CD8-positive, alpha-beta memory T cell (primary cell): ENCODE measurements at regions not wholly inside any gene's neighbourhood (a gene's known extent, or its start where the extent isn't known, plus 50 kb on each side); places are given as distances from the start of the nearest gene placed in this dataset.

ENCODE experiments used
- CTCF ChIA-PET: fragments of 350-600 bp; sonication (Branson Sonifier 250); formaldehyde crosslinking; loops from one replicate; lab custom pipeline; 2021; ENCODE audit warnings: antibody characterized with exemption; lab: Charles Lee
- POLR2A ChIA-PET: fragments of 350-600 bp; sonication (Branson Sonifier 250); formaldehyde crosslinking; loops from one replicate; lab custom pipeline; 2021; ENCODE audit warnings: antibody characterized with exemption; lab: Charles Lee
- DNase-seq, 5 donors: peaks; one replicate each; pipeline versions ENCODE4 v3.0.0 to v3.0.0-alpha.2; 2020 to 2022; ENCODE audit warnings: mixed read lengths in 1 of 5
- H3K27ac ChIP-seq: one replicate; pipeline ENCODE4 v1.7.0; 2013; ENCODE audit warnings: low read depth, mild to moderate bottlenecking, low read length, moderate library complexity
- H3K27me3 ChIP-seq: 2 replicates; pipeline ENCODE4 v1.7.0; 2013; ENCODE audit warnings: low read length, mild to moderate bottlenecking; ENCODE audit not compliant: insufficient read depth, poor library complexity, severe bottlenecking
- H3K36me3 ChIP-seq: 2 replicates; pipeline ENCODE4 v1.7.0; 2013; ENCODE audit warnings: mild to moderate bottlenecking, low read length, moderate library complexity; ENCODE audit not compliant: insufficient read depth
- H3K4me1 ChIP-seq: 2 replicates; pipeline ENCODE4 v1.7.0; 2013; ENCODE audit warnings: mild to moderate bottlenecking, low read length, moderate library complexity; ENCODE audit not compliant: insufficient read depth
- H3K4me3 ChIP-seq: 2 replicates; pipeline ENCODE4 v1.7.0; 2013; ENCODE audit warnings: mild to moderate bottlenecking, low read length
- H3K9me3 ChIP-seq: 2 replicates; pipeline ENCODE4 v1.7.0; 2013; ENCODE audit warnings: mild to moderate bottlenecking, low read length
- H3K27ac Mint-ChIP-seq, 8 donors: one replicate each; pipeline ENCODE4 v1.8.0; 2020 to 2021; ENCODE audit warnings: mixed read lengths in 8 of 8, mild to moderate bottlenecking in 6 of 8, inconsistent platforms in 3 of 8, moderate library complexity in 3 of 8
- H3K27me3 Mint-ChIP-seq, 2 donors: one replicate each; pipeline ENCODE4 v1.8.0; 2020 to 2021; ENCODE audit warnings: mixed read lengths in 2 of 2, mild to moderate bottlenecking in 1 of 2, moderate library complexity in 1 of 2
- H3K36me3 Mint-ChIP-seq, 3 donors: one replicate each; pipeline ENCODE4 v1.8.0; 2020 to 2021; ENCODE audit warnings: mixed read lengths in 3 of 3, inconsistent platforms in 1 of 3, mild to moderate bottlenecking in 1 of 3
- H3K4me1 Mint-ChIP-seq, 3 donors: one replicate each; pipeline ENCODE4 v1.8.0; 2020 to 2021; ENCODE audit warnings: mixed read lengths in 3 of 3, inconsistent platforms in 1 of 3, mild to moderate bottlenecking in 1 of 3
- H3K4me3 Mint-ChIP-seq, 7 donors: one replicate each; pipeline ENCODE4 v1.8.0; 2020 to 2021; ENCODE audit warnings: mixed read lengths in 7 of 7, mild to moderate bottlenecking in 6 of 7, moderate library complexity in 4 of 7, inconsistent platforms in 2 of 7
- H3K9me3 Mint-ChIP-seq, 5 donors: one replicate each; pipeline ENCODE4 v1.8.0; 2020 to 2022; ENCODE audit warnings: mixed read lengths in 5 of 5, mild to moderate bottlenecking in 3 of 5, moderate library complexity in 2 of 5, inconsistent platforms in 1 of 5

DNA sequence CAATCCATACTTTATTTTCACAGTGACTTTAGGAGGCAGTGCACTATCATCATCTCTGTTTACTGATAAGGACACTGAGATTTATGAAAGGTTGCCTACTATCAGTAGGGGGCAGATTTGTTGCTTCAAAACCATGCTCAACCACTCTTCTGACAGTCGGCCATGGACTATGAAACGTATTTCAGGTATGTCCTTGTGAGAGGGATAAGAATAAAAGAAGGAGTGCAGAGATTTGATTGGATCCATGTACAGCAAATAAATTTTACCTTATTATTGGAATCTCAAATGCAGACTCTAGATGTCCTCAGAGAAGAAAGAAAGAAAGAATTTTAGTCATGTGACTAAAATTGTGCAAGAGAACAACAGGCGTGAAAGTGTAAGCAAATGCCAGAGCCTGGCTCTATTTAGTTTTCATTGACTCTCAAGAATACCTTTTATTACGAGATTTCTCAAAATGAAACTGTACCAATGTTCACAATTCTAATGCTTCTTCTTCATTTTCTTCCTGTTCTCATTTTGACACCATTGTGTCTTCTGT, 296.6 kb upstream of the RASA1 start:
- H3K4me1 Mint-ChIP-seq = peaks cover 2 to 9% (median 9%) of the 10 kb centered on the region in 3 donors
- H3K36me3 Mint-ChIP-seq = no peaks in the 10 kb centered on the region
- CTCF ChIA-PET = interaction anchor here (1.2 to 1.4 kb wide), 2 partner anchors 42 to 429 kb away, joined by 3 to 7 read pairs; no protein-coding TSS in a partner anchor
- Histone ChIP-seq H3K36me3 (no peaks in the 10 kb centered on the region), H3K9me3 (no peaks in the 10 kb centered on the region), H3K27ac (no peak overlapping the region), H3K4me3 (no peak overlapping the region), H3K27me3 (no peaks in the 10 kb centered on the region), H3K4me1 (no peaks in the 10 kb centered on the region)
- no peaks in the 10 kb centered on the region for H3K9me3 Mint-ChIP-seq
- DNase-seq = peak in 1 of 5 donors; percentile 3
- peak overlapping the region in 4 of 7 donors; percentile 21 to 52 (median 38) for H3K4me3 Mint-ChIP-seq
- peak overlapping the region in 1 of 8 donors; percentile 2 for H3K27ac Mint-ChIP-seq
- POLR2A ChIA-PET = no interaction called here
- H3K27me3 Mint-ChIP-seq = peaks cover 12 to 21% of the 10 kb centered on the region in 2 donors

DNA sequence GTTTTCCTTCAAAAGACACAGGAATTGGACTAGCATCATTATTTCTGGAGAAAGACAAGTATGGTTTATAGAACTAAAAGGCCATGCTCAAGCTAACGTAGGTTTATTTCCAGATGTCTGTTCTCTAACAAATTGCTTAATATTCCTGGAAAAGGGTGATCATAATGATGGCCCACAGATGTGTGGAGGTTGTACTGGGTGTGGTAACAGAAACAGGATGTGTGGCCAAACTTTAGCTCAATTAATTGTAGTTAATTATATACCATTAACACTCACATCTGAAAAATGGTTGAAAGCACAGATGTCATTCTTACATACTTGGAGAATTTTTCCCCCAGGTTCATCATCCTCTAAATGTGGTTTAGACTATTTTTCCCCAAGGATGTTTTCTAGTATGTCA, 292.7 kb upstream of the RASA1 start:
- Mint-ChIP-seq H3K9me3 (no peaks in the 10 kb centered on the region), H3K4me3 (no peak overlapping the region), H3K4me1 (peaks cover 2 to 9% (median 9%) of the 10 kb centered on the region in 3 donors), H3K36me3 (no peaks in the 10 kb centered on the region), H3K27ac (no peak overlapping the region), H3K27me3 (peaks cover 7 to 31% of the 10 kb centered on the region in 2 donors)
- no peak overlapping the region for H3K27ac ChIP-seq
- ChIA-PET POLR2A (no interaction called here), CTCF (interaction anchor here (1.1 kb wide), 1 partner anchor 11 kb away, joined by 5 read pairs; no protein-coding TSS in a partner anchor)
- H3K4me3 ChIP-seq = no peak overlapping the region
- H3K27me3 ChIP-seq = no peaks in the 10 kb centered on the region
- no peak for DNase-seq
- H3K36me3 ChIP-seq = no peaks in the 10 kb centered on the region
- no peaks in the 10 kb centered on the region for H3K4me1 ChIP-seq
- H3K9me3 ChIP-seq = no peaks in the 10 kb centered on the region

DNA sequence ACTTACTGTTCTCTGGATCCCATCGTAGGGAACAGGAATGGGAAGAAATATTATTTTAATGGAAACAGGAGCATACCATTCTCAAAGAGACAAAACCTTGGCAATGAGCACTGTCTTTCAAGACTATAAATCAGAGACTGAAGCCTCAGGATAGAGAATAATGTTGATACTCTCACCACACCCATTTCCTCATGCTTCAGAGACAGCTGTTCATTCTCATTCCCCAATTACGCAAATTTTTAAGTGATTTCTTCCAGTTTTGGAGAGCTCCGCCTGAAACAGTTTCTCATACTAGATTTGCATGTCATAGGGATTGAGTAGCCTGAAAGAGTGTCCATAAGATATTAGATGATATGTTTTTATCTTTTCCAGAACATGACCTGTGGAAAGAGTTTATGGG, 290.5 kb upstream of the RASA1 start:
- CTCF ChIA-PET = no interaction called here
- Histone ChIP-seq H3K4me1 (no peaks in the 10 kb centered on the region), H3K9me3 (no peaks in the 10 kb centered on the region), H3K36me3 (no peaks in the 10 kb centered on the region), H3K27me3 (no peaks in the 10 kb centered on the region), H3K27ac (no peak overlapping the region), H3K4me3 (no peak overlapping the region)
- Mint-ChIP-seq H3K36me3 (no peaks in the 10 kb centered on the region), H3K4me3 (no peak overlapping the region), H3K4me1 (no peaks in the 10 kb centered on the region), H3K9me3 (no peaks in the 10 kb centered on the region), H3K27me3 (peaks cover 7 to 31% of the 10 kb centered on the region in 2 donors), H3K27ac (no peak overlapping the region)
- DNase-seq = no peak
- POLR2A ChIA-PET = no interaction called here

DNA sequence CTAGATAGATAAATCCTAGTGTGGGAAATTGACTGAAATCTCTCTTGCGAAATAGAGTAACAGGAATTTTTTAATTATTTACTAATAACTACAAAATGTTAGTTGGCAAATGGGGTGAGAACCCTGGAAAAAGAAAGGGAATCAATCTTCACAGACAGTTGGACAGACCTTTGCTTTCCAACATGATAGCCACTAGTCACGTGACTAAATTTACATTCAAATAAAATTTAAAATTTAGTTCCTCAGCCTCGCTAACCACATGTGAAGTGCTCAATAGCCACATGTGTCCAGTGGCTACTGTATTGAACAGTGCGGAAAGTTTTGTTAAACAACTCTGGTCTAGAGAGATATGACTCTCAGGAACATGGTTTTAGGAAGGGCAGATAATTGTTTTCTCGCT, 289.9 kb upstream of the RASA1 start:
- Histone ChIP-seq H3K27me3 (no peaks in the 10 kb centered on the region), H3K36me3 (no peaks in the 10 kb centered on the region), H3K27ac (no peak overlapping the region), H3K4me1 (no peaks in the 10 kb centered on the region), H3K9me3 (no peaks in the 10 kb centered on the region), H3K4me3 (no peak overlapping the region)
- ChIA-PET POLR2A (no interaction called here), CTCF (no interaction called here)
- Mint-ChIP-seq H3K4me1 (no peaks in the 10 kb centered on the region), H3K27me3 (peaks cover 7 to 30% of the 10 kb centered on the region in 2 donors), H3K27ac (no peak overlapping the region), H3K36me3 (no peaks in the 10 kb centered on the region), H3K4me3 (no peak overlapping the region), H3K9me3 (no peaks in the 10 kb centered on the region)
- DNase-seq = no peak

DNA sequence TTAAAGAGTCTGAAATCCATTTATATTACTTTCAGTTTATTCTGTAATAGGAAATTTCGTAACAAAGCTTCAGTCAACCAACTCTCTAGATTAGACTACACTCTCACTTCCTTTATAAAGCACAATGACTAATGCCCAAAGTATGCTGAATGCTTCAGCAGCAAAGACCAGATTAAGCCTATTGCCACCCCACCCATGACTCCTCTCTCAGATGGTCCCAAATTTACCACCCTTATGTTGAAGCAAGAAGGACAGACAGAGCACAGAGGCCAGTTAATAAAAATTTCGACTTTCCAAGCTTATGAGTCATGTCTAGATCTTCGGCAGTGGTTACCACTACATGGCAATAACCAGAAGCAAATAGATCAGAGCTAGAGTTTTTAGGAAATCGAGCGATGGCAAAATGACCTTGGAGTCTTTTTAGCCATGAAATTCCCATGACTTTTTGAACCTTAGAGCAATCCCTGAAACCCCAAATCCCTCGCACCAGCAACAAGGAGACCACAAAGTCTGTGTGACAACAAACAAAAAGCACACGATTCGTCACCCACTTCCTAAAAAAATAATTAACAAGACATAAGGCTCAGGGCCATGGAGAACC, 287.8 kb upstream of the RASA1 start:
- no peak for DNase-seq
- Histone ChIP-seq H3K27me3 (no peaks in the 10 kb centered on the region), H3K36me3 (no peaks in the 10 kb centered on the region), H3K27ac (no peak overlapping the region), H3K4me3 (no peak overlapping the region), H3K9me3 (no peaks in the 10 kb centered on the region), H3K4me1 (no peaks in the 10 kb centered on the region)
- POLR2A ChIA-PET = no interaction called here
- H3K27ac Mint-ChIP-seq = peak overlapping the region in 1 of 8 donors; percentile 24
- H3K36me3 Mint-ChIP-seq = no peaks in the 10 kb centered on the region
- peaks cover 6 to 20% of the 10 kb centered on the region in 2 donors for H3K27me3 Mint-ChIP-seq
- H3K4me3 Mint-ChIP-seq = no peak overlapping the region
- no peaks in the 10 kb centered on the region for H3K9me3 Mint-ChIP-seq
- CTCF ChIA-PET = no interaction called here
- no peaks in the 10 kb centered on the region for H3K4me1 Mint-ChIP-seq

DNA sequence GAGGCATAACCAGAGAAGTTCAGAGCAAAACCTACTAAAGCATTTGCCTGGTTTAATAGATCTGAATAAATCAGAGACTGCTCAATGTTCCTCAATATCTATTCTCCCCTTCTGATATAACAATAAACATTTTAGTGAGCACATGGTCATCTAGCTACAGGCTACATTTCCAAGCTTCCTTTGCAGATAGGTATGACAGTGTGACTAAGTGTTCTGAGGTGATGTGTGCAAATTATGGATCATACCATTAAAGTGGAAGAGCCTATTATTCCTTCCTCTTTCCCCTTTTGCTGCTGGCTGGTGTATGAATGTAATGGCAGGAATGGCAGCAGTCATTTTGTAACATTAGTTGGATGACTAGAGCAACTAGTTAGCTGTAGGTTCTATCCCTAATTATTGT, 285.8 kb upstream of the RASA1 start:
- H3K4me3 Mint-ChIP-seq = no peak overlapping the region
- Histone ChIP-seq H3K9me3 (no peaks in the 10 kb centered on the region), H3K27ac (no peak overlapping the region), H3K36me3 (no peaks in the 10 kb centered on the region), H3K4me1 (no peaks in the 10 kb centered on the region), H3K27me3 (no peaks in the 10 kb centered on the region), H3K4me3 (no peak overlapping the region)
- no peaks in the 10 kb centered on the region for H3K4me1 Mint-ChIP-seq
- CTCF ChIA-PET = no interaction called here
- POLR2A ChIA-PET = no interaction called here
- DNase-seq = no peak
- no peak overlapping the region for H3K27ac Mint-ChIP-seq
- H3K36me3 Mint-ChIP-seq = no peaks in the 10 kb centered on the region
- H3K9me3 Mint-ChIP-seq = no peaks in the 10 kb centered on the region
- H3K27me3 Mint-ChIP-seq = peaks cover 0 to 17% of the 10 kb centered on the region in 2 donors

DNA sequence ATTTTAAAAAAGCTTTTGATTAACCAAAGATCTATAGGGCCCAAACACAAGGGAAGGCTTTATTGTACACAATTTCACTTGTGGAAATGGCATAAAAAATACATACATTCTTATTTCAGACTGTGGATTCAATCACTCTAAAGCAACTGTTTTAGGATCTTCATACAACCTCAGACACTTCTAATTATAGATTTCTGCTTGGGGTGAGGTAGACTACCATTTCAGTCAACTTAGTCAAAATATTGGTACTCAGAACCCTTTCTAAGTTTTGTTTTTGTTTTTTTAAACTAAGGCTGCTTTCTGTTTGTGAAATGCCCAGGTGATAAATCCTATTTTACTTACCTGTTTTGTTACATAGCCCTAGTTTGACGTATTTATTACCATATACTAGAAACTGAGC, 284.5 kb upstream of the RASA1 start:
- DNase-seq = no peak
- no peaks in the 10 kb centered on the region for H3K9me3 ChIP-seq
- H3K27ac ChIP-seq = no peak overlapping the region
- H3K4me3 ChIP-seq = no peak overlapping the region
- H3K4me1 ChIP-seq = no peaks in the 10 kb centered on the region
- Mint-ChIP-seq H3K4me3 (no peak overlapping the region), H3K9me3 (no peaks in the 10 kb centered on the region), H3K27me3 (peaks cover 0 to 12% of the 10 kb centered on the region in 2 donors), H3K36me3 (no peaks in the 10 kb centered on the region), H3K27ac (no peak overlapping the region), H3K4me1 (no peaks in the 10 kb centered on the region)
- no peaks in the 10 kb centered on the region for H3K36me3 ChIP-seq
- ChIA-PET POLR2A (no interaction called here), CTCF (no interaction called here)
- no peaks in the 10 kb centered on the region for H3K27me3 ChIP-seq

DNA sequence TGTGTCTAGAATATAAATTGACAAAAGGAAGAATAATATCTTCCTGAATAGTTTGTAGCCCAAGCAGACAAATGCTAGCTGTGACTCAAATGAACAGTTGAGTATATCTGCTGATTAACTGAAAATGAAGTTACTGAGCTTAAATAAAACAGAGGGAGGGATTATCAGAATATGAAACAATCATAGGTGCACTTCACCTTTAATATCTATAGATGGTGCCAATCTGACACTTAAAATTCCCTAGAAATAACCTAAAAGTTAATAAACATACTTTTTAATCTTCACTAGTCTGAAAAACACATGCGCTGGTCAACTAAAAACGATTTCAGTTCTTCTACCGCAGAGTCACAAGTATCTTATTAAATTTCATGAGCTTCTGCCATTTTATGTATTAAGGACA, 280.8 kb upstream of the RASA1 start:
- POLR2A ChIA-PET = no interaction called here

More for the DNA sequence above, 280.8 kb upstream of the RASA1 start:
- CTCF ChIA-PET = interaction anchor here (0.8 to 1.3 kb wide), 4 partner anchors 12 to 413 kb away, joined by 3 to 5 read pairs (median 4); no protein-coding TSS in a partner anchor
- Mint-ChIP-seq H3K27ac (no peak overlapping the region), H3K9me3 (no peaks in the 10 kb centered on the region), H3K4me1 (no peaks in the 10 kb centered on the region), H3K27me3 (peaks cover 0 to 3% of the 10 kb centered on the region in 2 donors), H3K4me3 (no peak overlapping the region), H3K36me3 (no peaks in the 10 kb centered on the region)
- no peak for DNase-seq
- H3K9me3 ChIP-seq = no peaks in the 10 kb centered on the region
- H3K27me3 ChIP-seq = no peaks in the 10 kb centered on the region
- H3K27ac ChIP-seq = no peak overlapping the region
- no peaks in the 10 kb centered on the region for H3K4me1 ChIP-seq
- H3K36me3 ChIP-seq = no peaks in the 10 kb centered on the region
- no peak overlapping the region for H3K4me3 ChIP-seq
